ENCODE measurements at regions not wholly inside any gene's neighbourhood (a gene's known extent, or its start where the extent isn't known, plus 50 kb on each side); places are given as distances from the start of the nearest gene placed in this dataset.

DNA sequence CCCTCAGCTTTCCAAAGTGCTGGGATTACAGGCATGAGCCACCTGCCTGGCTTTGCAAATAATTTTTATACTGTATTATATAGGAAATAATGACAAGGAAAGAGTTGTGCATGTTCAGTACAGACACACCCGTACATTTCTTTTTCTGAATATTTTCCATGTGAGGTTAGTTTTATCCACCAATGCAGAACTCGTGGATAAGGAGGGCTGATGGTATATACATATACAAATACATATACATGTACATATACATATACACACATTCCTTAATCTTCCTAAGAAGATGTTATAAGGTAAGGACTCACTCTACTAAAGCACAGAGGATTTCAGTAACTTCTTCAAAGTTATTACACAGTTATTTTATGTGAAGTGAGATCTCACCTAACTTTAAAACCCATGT lies 925.8 kb downstream of the C4orf33 start:
- TF ChIP-seq, protein P1, sequence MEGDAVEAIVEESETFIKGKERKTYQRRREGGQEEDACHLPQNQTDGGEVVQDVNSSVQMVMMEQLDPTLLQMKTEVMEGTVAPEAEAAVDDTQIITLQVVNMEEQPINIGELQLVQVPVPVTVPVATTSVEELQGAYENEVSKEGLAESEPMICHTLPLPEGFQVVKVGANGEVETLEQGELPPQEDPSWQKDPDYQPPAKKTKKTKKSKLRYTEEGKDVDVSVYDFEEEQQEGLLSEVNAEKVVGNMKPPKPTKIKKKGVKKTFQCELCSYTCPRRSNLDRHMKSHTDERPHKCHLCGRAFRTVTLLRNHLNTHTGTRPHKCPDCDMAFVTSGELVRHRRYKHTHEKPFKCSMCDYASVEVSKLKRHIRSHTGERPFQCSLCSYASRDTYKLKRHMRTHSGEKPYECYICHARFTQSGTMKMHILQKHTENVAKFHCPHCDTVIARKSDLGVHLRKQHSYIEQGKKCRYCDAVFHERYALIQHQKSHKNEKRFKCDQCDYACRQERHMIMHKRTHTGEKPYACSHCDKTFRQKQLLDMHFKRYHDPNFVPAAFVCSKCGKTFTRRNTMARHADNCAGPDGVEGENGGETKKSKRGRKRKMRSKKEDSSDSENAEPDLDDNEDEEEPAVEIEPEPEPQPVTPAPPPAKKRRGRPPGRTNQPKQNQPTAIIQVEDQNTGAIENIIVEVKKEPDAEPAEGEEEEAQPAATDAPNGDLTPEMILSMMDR (IDR thresholded peaks at IDR 0.05 in 2 of 3, conservative IDR thresholded peaks at IDR 0.05 in 1 of 3; ENCODE audit: control insufficient read depth in 2 of 3, extremely low read depth in 1 of 3, insufficient read depth in 1 of 3, low read depth in 3 of 3, low read length in 3 of 3): no peak
- TF ChIP-seq, protein P2, sequence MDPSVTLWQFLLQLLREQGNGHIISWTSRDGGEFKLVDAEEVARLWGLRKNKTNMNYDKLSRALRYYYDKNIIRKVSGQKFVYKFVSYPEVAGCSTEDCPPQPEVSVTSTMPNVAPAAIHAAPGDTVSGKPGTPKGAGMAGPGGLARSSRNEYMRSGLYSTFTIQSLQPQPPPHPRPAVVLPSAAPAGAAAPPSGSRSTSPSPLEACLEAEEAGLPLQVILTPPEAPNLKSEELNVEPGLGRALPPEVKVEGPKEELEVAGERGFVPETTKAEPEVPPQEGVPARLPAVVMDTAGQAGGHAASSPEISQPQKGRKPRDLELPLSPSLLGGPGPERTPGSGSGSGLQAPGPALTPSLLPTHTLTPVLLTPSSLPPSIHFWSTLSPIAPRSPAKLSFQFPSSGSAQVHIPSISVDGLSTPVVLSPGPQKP (IDR thresholded peaks at IDR 0.05; ENCODE audit: low read depth, low read length): no peak

Data from GM12878 (cell line).